Neural cell (in vitro differentiated cells): ENCODE measurements at regions not wholly inside any gene's neighbourhood (a gene's known extent, or its start where the extent isn't known, plus 50 kb on each side); places are given as distances from the start of the nearest gene placed in this dataset.

Source experiments
- EP300 ChIP-seq: fragments of 450-650 bp; conservative IDR thresholded peaks from 2 replicates; pipeline ENCODE4 v1.6.1; 2014; ENCODE audit warnings: antibody characterized with exemption, mild to moderate bottlenecking, moderate library complexity; ENCODE audit not compliant: poor library complexity, severe bottlenecking
- EZH2 ChIP-seq: fragments of 200-600, 300-800 bp; shearing (Covaris generic), sonication (generic); IDR thresholded peaks from 2 replicates; pipeline ENCODE4 v1.6.1; 2014; ENCODE audit warnings: antibody characterized with exemption, low read length, borderline replicate concordance, mild to moderate bottlenecking; ENCODE audit not compliant: insufficient read depth, poor library complexity, severe bottlenecking
- MXI1 ChIP-seq: fragments of 450-650 bp; conservative IDR thresholded peaks from 2 replicates; pipeline ENCODE4 v1.6.1; 2014; ENCODE audit warnings: antibody characterized with exemption, mild to moderate bottlenecking; ENCODE audit not compliant: poor library complexity, severe bottlenecking
- POLR2AphosphoS5 ChIP-seq: IDR thresholded peaks from 2 replicates; pipeline ENCODE4 v1.6.1; 2012
- RAD21 ChIP-seq: fragments of 450-650 bp; conservative IDR thresholded peaks from 2 replicates; pipeline ENCODE4 v1.6.1; 2014; ENCODE audit warnings: antibody characterized with exemption, mild to moderate bottlenecking, moderate library complexity
- TAF1 ChIP-seq: IDR thresholded peaks from 2 replicates; pipeline ENCODE4 v1.6.1; 2012; ENCODE audit warnings: low read depth
- TF ChIP-seq, protein P1 (sequence below): fragments of 450-650 bp; IDR thresholded peaks from 2 replicates; pipeline ENCODE4 v1.5.1; 2014; ENCODE audit warnings: antibody characterized with exemption, mild to moderate bottlenecking, moderate library complexity; ENCODE audit not compliant: poor library complexity, severe bottlenecking
- TF ChIP-seq, protein P2 (sequence below): IDR thresholded peaks from 2 replicates; pipeline ENCODE4 v1.6.1; 2012; ENCODE audit warnings: borderline replicate concordance

DNA sequence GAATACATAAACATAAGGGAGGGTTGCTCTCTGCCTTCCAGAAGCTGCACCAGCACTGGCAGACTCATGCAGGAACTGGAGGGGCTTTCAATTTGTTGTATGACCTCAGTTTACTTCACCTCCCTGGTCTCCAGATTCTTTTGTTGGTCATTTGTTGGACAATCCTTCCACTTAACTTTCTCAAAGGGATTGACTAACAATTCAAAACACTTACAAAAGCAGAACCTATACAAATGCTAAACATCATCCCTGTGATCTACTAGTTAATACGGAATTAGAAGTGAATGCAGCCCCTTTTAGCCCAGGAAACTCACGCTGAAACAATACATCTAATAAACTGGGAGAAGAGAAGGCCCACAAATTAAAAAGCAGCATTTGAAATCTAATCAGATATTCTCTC lies 404.6 kb upstream of the BRINP1 start:
- TF ChIP-seq, protein P1, sequence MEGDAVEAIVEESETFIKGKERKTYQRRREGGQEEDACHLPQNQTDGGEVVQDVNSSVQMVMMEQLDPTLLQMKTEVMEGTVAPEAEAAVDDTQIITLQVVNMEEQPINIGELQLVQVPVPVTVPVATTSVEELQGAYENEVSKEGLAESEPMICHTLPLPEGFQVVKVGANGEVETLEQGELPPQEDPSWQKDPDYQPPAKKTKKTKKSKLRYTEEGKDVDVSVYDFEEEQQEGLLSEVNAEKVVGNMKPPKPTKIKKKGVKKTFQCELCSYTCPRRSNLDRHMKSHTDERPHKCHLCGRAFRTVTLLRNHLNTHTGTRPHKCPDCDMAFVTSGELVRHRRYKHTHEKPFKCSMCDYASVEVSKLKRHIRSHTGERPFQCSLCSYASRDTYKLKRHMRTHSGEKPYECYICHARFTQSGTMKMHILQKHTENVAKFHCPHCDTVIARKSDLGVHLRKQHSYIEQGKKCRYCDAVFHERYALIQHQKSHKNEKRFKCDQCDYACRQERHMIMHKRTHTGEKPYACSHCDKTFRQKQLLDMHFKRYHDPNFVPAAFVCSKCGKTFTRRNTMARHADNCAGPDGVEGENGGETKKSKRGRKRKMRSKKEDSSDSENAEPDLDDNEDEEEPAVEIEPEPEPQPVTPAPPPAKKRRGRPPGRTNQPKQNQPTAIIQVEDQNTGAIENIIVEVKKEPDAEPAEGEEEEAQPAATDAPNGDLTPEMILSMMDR = no peak
- TF ChIP-seq POLR2AphosphoS5 (no peak), TAF1 (no peak), RAD21 (no peak), EP300 (no peak), EZH2 (no peak), MXI1 (no peak)
- TF ChIP-seq, protein P2, sequence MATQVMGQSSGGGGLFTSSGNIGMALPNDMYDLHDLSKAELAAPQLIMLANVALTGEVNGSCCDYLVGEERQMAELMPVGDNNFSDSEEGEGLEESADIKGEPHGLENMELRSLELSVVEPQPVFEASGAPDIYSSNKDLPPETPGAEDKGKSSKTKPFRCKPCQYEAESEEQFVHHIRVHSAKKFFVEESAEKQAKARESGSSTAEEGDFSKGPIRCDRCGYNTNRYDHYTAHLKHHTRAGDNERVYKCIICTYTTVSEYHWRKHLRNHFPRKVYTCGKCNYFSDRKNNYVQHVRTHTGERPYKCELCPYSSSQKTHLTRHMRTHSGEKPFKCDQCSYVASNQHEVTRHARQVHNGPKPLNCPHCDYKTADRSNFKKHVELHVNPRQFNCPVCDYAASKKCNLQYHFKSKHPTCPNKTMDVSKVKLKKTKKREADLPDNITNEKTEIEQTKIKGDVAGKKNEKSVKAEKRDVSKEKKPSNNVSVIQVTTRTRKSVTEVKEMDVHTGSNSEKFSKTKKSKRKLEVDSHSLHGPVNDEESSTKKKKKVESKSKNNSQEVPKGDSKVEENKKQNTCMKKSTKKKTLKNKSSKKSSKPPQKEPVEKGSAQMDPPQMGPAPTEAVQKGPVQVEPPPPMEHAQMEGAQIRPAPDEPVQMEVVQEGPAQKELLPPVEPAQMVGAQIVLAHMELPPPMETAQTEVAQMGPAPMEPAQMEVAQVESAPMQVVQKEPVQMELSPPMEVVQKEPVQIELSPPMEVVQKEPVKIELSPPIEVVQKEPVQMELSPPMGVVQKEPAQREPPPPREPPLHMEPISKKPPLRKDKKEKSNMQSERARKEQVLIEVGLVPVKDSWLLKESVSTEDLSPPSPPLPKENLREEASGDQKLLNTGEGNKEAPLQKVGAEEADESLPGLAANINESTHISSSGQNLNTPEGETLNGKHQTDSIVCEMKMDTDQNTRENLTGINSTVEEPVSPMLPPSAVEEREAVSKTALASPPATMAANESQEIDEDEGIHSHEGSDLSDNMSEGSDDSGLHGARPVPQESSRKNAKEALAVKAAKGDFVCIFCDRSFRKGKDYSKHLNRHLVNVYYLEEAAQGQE = no peak
